Gastrocnemius medialis (tissue), 4 donors: ENCODE measurements at regions not wholly inside any gene's neighbourhood (a gene's known extent, or its start where the extent isn't known, plus 50 kb on each side); places are given as distances from the start of the nearest gene placed in this dataset.

ENCODE experiments used
- ATAC-seq, 2 donors: fragments of 150-250 bp; one replicate each; pipeline ENCODE4 v1.9.1; 2016
- DNase-seq, 2 donors: peaks; one replicate each; pipeline ENCODE4 v3.0.0-alpha.2; 2019
- H3K27ac ChIP-seq, 4 donors: fragments of 200-600 bp; sonication (generic); 1 replicate in 1 of 4; 2 replicates in 3 of 4; pipeline ENCODE4 v1.5.1; 2016 to 2018; ENCODE audit warnings: mild to moderate bottlenecking in 2 of 4, moderate library complexity in 1 of 4
- H3K27me3 ChIP-seq, 3 donors: fragments of 200-600 bp; sonication (generic) in 2 of 3; 1 replicate in 1 of 3; 2 replicates in 2 of 3; pipeline versions ENCODE4 v1.5.1 to v1.6.0; 2016 to 2019; ENCODE audit warnings: mild to moderate bottlenecking in 1 of 3, moderate library complexity in 1 of 3
- H3K36me3 ChIP-seq, 2 donors: fragments of 200-600 bp; sonication (generic) in 1 of 2; one replicate each; pipeline ENCODE4 v1.5.1; 2017 to 2018
- H3K4me1 ChIP-seq, 2 donors: fragments of 200-600 bp; sonication (generic) in 1 of 2; one replicate each; pipeline ENCODE4 v1.5.1; 2016 to 2017; ENCODE audit warnings: mild to moderate bottlenecking in 2 of 2
- H3K4me3 ChIP-seq, 4 donors: fragments of 200-600 bp; sonication (generic) in 3 of 4; 1 replicate in 1 of 4; 2 replicates in 3 of 4; pipeline ENCODE4 v1.5.1; 2016 to 2019; ENCODE audit warnings: mild to moderate bottlenecking in 2 of 4
- H3K9me3 ChIP-seq, 3 donors: fragments of 200-600 bp; sonication (generic) in 2 of 3; 1 replicate in 1 of 3; 2 replicates in 2 of 3; pipeline ENCODE4 v1.5.1; 2016 to 2019
- POLR2A ChIP-seq, 2 donors: fragments of 450-650 bp; IDR thresholded peaks; one replicate each; pipeline ENCODE4 v1.6.1; 2017; ENCODE audit warnings: antibody characterized with exemption in 2 of 2, mild to moderate bottlenecking in 2 of 2, moderate library complexity in 2 of 2
- in situ Hi-C, 4 donors: fragments of 200-750 bp; cut with MboI; loops; one replicate each; pipeline versions ENCODE4 v1.15.0 to v1.8.0; 2017; ENCODE audit warnings: low sequenced_read_pairs in 4 of 4
- intact Hi-C: fragments of 100-400 bp; cut with DNase I; formaldehyde crosslinking; loops from one replicate; pipeline ENCODE4 v1.15.1; 2023; ENCODE audit warnings: low total_unique reads
- TF ChIP-seq, protein P1 (sequence below), 5 experiments: fragments of 450-650 bp in 3 of 5; fragments of 200-600 bp in 2 of 5; sonication (generic) in 2 of 5; IDR thresholded peaks in 4 of 5; conservative IDR thresholded peaks in 1 of 5; 1 replicate in 4 of 5; 2 replicates in 1 of 5; pipeline ENCODE4 v1.5.1; 2016 to 2019; ENCODE audit warnings: antibody characterized with exemption in 5 of 5, mild to moderate bottlenecking in 3 of 5, moderate library complexity in 3 of 5

DNA sequence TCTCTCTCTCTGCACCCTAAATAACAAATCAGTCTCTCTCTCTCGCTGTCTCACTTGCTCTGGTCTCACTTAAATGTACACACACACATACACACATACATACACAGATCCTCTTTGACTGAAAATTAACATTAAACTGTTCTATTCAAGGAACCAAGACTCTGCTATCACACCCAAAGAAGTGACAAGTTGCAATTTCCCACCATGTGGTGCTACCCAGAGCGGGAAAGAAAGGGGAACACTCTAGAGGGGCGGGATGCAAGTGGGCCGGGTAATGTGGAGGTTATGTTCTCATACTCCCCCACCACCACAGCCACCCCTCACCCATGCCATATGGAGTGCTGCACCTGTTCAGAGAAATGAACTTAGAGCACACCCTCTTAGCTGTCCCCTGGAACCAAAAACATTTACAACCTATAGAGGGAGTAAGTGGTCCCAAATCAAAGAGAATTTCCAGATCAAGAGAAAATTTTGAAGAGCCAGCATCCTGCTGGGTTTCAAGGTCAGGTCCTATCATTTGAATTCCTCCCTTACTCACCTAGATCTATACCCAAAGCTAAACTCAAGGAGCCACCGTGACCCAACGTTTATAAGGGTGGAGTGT, 319.4 kb downstream of the BRINP2 start:
- Histone ChIP-seq H3K4me1 (no peaks in the 10 kb centered on the region), H3K9me3 (no peaks in the 10 kb centered on the region), H3K27me3 (no peaks in the 10 kb centered on the region), H3K36me3 (no peaks in the 10 kb centered on the region), H3K27ac (no peak overlapping the region), H3K4me3 (no peak overlapping the region)
- no peak for ATAC-seq
- in situ Hi-C loops: no loop called here
- no peak for TF ChIP-seq POLR2A (IDR thresholded peaks at IDR 0.05)
- no peak for DNase-seq
- intact Hi-C loops: no loop called here

DNA sequence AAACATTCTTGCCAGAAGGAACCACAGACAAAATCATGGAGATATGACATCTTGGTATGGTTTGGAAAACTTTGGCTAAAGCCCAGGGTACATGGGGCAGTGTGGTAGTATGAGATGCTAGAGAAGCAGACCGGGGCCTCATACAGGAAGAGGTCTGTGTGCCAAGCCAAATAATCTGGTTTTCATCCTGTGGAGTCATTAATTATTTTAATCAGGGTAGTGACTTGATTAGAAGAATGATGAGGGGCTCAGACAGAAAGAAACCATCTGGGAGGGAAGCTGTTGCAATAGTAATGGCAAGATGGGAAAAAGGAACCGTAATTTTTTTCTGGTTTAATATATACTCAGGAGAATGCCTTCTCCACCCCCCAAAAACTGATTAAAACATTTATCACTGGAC, 318.0 kb downstream of the BRINP2 start:
- DNase-seq: no peak
- no peak for ATAC-seq
- no peak overlapping the region for H3K4me3 ChIP-seq
- no peaks in the 10 kb centered on the region for H3K9me3 ChIP-seq
- no peaks in the 10 kb centered on the region for H3K27me3 ChIP-seq
- H3K27ac ChIP-seq: no peak overlapping the region
- no peaks in the 10 kb centered on the region for H3K4me1 ChIP-seq
- H3K36me3 ChIP-seq: no peaks in the 10 kb centered on the region
- intact Hi-C loops (no loop called here), in situ Hi-C loops (no loop called here)
- TF ChIP-seq POLR2A (IDR thresholded peaks at IDR 0.05): no peak
- TF ChIP-seq, protein P1, sequence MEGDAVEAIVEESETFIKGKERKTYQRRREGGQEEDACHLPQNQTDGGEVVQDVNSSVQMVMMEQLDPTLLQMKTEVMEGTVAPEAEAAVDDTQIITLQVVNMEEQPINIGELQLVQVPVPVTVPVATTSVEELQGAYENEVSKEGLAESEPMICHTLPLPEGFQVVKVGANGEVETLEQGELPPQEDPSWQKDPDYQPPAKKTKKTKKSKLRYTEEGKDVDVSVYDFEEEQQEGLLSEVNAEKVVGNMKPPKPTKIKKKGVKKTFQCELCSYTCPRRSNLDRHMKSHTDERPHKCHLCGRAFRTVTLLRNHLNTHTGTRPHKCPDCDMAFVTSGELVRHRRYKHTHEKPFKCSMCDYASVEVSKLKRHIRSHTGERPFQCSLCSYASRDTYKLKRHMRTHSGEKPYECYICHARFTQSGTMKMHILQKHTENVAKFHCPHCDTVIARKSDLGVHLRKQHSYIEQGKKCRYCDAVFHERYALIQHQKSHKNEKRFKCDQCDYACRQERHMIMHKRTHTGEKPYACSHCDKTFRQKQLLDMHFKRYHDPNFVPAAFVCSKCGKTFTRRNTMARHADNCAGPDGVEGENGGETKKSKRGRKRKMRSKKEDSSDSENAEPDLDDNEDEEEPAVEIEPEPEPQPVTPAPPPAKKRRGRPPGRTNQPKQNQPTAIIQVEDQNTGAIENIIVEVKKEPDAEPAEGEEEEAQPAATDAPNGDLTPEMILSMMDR (IDR thresholded peaks at IDR 0.05 in 4 of 5, conservative IDR thresholded peaks at IDR 0.05 in 1 of 5): no peak

DNA sequence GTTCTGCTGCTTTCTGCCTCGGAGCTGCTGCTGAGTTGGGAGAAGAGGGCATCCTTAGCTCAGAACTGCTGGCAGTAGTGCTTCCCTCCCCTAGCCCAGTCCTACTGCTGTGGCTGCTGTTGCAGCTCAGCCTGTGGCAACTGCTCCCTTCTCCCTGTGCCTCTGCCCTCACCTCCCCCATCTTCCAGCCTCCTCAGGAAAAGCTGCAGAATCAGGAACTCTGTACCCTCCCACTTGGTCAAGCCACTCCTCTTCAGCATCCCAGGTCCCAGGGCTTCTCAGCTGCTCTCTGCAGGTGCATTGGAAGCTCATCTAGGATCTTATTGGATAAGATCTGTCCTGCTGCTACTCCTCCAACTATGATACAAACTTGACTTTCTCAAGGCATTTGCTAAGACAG, 316.7 kb downstream of the BRINP2 start:
- Histone ChIP-seq H3K36me3 (no peaks in the 10 kb centered on the region), H3K4me3 (no peak overlapping the region), H3K9me3 (no peaks in the 10 kb centered on the region), H3K27ac (no peak overlapping the region), H3K27me3 (no peaks in the 10 kb centered on the region), H3K4me1 (no peaks in the 10 kb centered on the region)
- ATAC-seq: no peak
- no peak for DNase-seq
- TF ChIP-seq, protein P1 (IDR thresholded peaks at IDR 0.05 in 4 of 5, conservative IDR thresholded peaks at IDR 0.05 in 1 of 5): no peak
- no peak for TF ChIP-seq POLR2A (IDR thresholded peaks at IDR 0.05)
- intact Hi-C loops (no loop called here), in situ Hi-C loops (no loop called here)

DNA sequence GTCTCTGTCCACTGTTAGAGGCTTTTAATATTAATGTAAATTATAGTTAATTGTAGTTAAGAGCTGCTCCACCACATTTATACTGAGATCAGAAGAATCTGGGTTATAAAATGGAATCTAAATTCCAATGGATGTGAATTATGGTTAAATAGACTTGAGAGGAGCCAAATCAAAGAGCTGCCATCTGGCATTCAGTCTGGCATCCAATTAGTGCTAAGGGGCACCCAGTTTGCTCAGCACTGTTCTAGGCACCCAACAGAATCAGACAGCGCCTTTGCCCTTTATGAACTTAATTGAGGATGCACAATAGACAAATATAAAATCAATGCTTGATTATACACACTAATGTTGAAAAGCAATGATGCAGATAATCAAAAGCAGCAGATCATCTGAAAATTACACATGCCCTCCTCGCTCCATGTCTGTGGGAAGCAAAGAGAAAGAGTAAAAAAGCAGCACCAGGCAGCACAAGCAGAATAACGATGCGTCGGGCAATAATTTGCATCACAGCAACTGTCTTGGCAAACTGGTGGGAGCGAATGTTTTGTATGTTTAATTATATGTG, 310.1 kb downstream of the BRINP2 start:
- intact Hi-C loops: no loop called here
- DNase-seq (no peak), ATAC-seq (no peak)
- no peak overlapping the region for H3K4me3 ChIP-seq
- in situ Hi-C loops: no loop called here
- TF ChIP-seq, protein P1 (IDR thresholded peaks at IDR 0.05 in 4 of 5, conservative IDR thresholded peaks at IDR 0.05 in 1 of 5): no peak
- no peak for TF ChIP-seq POLR2A (IDR thresholded peaks at IDR 0.05)
- H3K27ac ChIP-seq: no peak overlapping the region
- no peaks in the 10 kb centered on the region for H3K9me3 ChIP-seq
- H3K4me1 ChIP-seq: no peaks in the 10 kb centered on the region
- H3K27me3 ChIP-seq: no peaks in the 10 kb centered on the region
- no peaks in the 10 kb centered on the region for H3K36me3 ChIP-seq

DNA sequence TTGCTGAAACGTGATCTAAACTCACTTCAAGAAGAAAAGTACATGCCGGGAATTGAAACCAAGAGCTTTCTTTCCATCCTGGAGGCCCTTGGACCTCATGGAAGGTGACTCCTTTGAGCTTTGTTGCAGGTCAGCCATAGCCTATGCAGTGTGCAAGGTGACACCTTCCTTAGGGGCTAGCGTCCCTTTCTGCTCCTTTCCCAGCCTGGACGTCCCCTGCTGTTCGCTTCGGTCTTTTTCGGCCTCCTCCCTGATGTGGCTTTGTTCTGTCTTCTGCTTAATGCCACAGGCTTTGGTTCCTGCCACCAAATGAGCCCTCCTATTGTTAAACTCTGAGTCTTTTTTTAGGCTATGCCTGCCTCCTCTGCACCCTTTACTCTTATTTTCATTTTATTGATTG, 308.8 kb downstream of the BRINP2 start:
- Histone ChIP-seq H3K27ac (no peak overlapping the region), H3K4me1 (no peaks in the 10 kb centered on the region), H3K4me3 (no peak overlapping the region), H3K27me3 (no peaks in the 10 kb centered on the region), H3K36me3 (no peaks in the 10 kb centered on the region), H3K9me3 (no peaks in the 10 kb centered on the region)
- intact Hi-C loops (no loop called here), in situ Hi-C loops (no loop called here)
- ATAC-seq (no peak), DNase-seq (no peak)
- no peak for TF ChIP-seq POLR2A (IDR thresholded peaks at IDR 0.05)
- TF ChIP-seq, protein P1 (IDR thresholded peaks at IDR 0.05 in 4 of 5, conservative IDR thresholded peaks at IDR 0.05 in 1 of 5): no peak
